ENCODE measurements at regions not wholly inside any gene's neighbourhood (a gene's known extent, or its start where the extent isn't known, plus 50 kb on each side); places are given as distances from the start of the nearest gene placed in this dataset.

DNA sequence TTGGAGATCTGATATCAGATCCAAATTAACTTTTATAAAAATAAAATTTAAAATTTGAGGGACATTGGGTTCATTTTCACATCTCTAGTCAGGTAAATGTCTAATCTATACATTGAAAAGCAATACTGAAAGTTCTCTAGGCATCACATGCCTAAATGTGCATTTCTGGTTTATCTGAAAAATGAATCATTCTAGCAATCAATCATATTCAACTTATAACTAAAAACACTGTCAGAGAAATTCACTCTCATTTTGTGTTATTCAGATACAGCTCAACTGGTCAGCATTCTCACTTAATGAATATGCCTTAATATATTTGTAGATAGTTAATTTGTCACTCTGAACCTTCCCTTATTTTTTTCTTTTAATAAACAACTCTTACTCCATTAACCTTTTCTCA is 243.2 kb downstream of the CASP12 start:
- Mint-ChIP-seq H3K36me3 (peaks cover 9 to 10% of the 10 kb centered on the region in 2 donors), H3K27ac (no peak overlapping the region), H3K9me3 (peaks cover 6 to 13% of the 10 kb centered on the region in 2 donors)
- DNase-seq (ENCODE audit: low spot score in 2 of 2), result no peak
- ATAC-seq, result peak in 1 of 2 donors; percentile 42

DNA sequence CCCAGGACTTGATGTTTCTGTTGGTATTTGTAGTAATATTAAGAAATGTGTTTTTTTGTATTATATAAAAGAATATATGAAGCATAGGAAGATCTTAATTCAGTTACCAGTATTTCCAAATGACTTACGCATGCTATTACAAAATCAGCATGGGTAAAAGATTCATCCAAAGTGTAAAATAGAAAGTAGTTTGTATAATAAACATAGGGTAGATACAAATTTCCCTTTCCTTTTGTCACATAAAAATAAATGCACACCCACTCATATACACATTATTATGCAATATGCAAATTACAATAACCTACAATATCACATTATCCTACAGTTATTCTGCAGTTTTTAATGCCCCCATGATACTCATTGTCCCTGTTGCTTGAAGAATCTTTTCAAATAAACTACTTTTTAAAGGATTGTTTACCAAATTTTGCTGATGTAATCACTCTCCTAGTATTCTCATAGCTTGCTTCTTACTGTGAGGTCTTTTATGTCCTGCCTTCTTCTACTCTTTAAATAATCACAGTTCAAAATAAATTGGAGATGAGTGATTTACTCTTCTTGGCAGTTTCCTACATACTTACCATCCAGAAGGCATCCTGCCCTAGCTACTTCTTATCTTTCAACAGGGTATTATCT is 244.0 kb downstream of the CASP12 start:
- no peak for ATAC-seq
- no peak for DNase-seq (ENCODE audit: low spot score in 2 of 2)
- H3K9me3 Mint-ChIP-seq, result peaks cover 6 to 12% of the 10 kb centered on the region in 2 donors
- no peak overlapping the region for H3K27ac Mint-ChIP-seq
- peaks cover 11 to 15% of the 10 kb centered on the region in 2 donors for H3K36me3 Mint-ChIP-seq

DNA sequence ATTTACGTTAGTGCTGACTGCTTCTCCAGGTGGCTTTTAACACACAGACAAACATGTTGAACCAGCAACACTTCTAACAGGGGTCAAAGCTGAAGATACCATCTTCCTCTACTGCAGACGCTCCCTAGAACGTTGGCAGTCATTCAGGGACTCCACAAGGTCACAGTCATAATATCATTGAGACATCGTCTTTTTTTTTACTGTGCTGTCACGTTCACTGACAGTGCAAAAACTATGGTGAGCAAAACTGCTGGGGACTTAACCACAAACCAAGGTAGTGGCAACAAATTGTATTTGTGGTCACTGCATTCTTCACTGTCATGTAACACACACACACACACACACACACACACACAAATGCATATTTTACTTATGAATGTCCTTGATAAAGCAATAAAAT is 244.9 kb downstream of the CASP12 start:
- H3K9me3 Mint-ChIP-seq, result peaks cover 6 to 8% of the 10 kb centered on the region in 2 donors
- no peak overlapping the region for H3K27ac Mint-ChIP-seq
- ATAC-seq, result peak; percentile 36 to 51
- no peak for DNase-seq (ENCODE audit: low spot score in 2 of 2)
- H3K36me3 Mint-ChIP-seq, result peaks cover 11 to 15% of the 10 kb centered on the region in 2 donors

DNA sequence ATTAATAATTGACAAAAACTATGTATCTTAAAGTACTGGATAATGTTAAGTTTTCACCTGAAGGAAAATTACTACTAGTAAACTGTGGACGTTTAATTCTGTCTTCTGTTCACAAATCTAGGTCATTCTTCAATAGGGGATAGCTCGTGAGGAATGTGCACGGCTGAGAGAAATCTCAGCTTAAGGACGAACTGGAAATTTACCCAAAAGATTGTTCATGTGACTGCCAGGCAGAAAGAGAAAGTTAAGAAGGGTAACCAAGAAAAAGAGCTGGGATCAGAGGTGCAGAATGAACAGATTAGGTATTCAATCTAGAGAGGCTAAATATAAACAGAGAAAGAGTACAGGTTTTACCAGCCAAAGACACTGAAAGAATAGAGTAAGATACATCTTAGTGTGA is 245.3 kb downstream of the CASP12 start:
- H3K9me3 Mint-ChIP-seq, result peaks cover 6 to 8% of the 10 kb centered on the region in 2 donors
- no peak for ATAC-seq

DNA sequence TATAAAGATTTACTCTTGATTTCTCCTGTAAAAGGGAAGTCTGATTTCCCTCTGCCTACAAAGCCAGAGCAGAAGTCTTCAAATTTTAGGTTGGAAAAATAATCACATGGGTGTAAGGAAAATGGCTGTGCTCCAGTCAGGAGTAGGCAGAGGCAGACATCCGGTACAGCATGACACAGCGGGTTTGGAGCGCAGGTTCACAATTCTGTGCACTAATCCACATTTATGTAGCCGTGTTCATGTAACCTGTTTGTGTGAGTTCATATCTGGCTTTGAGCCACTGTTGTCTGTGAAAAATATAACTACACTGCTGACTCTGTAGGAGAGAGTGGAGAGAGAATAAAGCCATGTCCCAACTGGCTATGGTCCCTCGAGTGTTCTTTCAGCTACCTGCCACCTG is 248.0 kb downstream of the CASP12 start:
- H3K36me3 Mint-ChIP-seq, result peaks cover 11 to 15% of the 10 kb centered on the region in 2 donors
- H3K27ac Mint-ChIP-seq, result no peak overlapping the region
- no peak for ATAC-seq
- DNase-seq (ENCODE audit: low spot score in 2 of 2), result no peak
- H3K9me3 Mint-ChIP-seq, result peaks cover 6 to 8% of the 10 kb centered on the region in 2 donors

More for the DNA sequence above, 245.3 kb downstream of the CASP12 start:
- Mint-ChIP-seq H3K27ac (no peak overlapping the region), H3K36me3 (peaks cover 11 to 15% of the 10 kb centered on the region in 2 donors)
- DNase-seq (ENCODE audit: low spot score in 2 of 2), result no peak

DNA sequence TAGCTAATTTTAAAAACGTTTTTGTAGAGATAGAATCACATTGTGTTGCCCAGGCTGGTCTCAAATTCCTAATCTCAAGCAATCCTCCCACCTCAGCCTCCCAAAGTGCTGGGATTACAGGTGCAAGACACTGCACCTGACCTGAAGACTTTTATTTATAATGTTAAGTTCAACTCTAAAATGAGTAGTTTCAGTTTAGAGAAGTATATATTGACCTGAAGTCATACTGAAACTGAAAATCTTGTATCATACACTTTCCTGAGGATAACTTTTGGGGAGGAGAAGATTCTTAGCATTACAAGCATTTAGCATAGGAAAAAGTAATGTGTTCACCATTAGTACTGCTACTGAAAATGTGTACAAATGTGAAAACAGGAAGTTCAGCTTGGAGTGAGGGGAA is 249.3 kb downstream of the CASP12 start:
- H3K9me3 Mint-ChIP-seq, result peaks cover 6 to 8% of the 10 kb centered on the region in 2 donors
- peaks cover 11 to 15% of the 10 kb centered on the region in 2 donors for H3K36me3 Mint-ChIP-seq
- DNase-seq (ENCODE audit: low spot score in 2 of 2) (no peak), ATAC-seq (peak in 1 of 2 donors; percentile 63)
- H3K27ac Mint-ChIP-seq, result no peak overlapping the region

DNA sequence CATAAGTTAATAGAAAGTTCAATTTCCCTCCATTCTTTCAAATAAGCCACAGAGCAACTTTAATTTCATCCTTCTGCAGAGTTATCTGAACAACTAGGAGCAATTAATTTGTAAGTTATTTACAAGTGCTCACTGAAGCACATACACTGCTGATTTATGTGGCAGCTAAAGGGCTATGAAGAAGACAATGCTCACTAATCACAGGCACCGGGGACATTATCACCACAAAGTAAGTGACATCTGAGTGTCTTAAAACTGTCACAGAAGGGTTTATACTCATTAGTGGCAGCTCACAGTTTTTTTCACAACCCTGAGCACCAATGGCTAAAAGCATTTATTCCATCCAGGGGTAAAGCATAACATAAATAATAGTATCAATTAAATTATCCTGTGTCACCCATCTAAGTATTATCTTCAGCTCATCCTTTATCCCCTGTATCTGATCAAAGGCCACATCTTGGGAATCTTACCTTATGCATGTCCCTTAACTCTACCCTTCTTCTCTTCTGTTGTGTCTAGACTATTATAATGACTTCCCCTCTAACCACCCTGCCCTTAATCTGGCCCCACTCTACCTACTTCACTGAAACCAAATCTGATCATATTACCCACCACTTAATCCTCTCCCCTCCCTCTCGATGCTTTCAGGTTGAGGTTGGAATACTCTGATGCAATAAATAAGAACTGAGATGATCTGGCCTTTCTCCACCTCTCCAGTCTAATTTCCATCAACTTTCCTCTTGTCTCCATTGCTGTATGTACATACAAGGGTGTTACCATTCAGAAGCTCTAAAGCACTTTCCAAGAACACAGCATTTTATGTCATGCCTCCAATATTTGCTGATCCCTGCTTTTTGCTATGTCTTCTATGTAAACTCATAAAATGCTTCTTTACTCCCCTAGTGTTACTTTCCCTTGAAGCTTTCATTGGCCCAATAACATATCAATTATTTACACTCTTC is 252.7 kb downstream of the CASP12 start:
- Mint-ChIP-seq H3K27ac (no peak overlapping the region), H3K9me3 (peaks cover 6 to 8% of the 10 kb centered on the region in 2 donors), H3K36me3 (peaks cover 7 to 10% of the 10 kb centered on the region in 2 donors)
- DNase-seq (ENCODE audit: low spot score in 2 of 2) (no peak), ATAC-seq (no peak)

DNA sequence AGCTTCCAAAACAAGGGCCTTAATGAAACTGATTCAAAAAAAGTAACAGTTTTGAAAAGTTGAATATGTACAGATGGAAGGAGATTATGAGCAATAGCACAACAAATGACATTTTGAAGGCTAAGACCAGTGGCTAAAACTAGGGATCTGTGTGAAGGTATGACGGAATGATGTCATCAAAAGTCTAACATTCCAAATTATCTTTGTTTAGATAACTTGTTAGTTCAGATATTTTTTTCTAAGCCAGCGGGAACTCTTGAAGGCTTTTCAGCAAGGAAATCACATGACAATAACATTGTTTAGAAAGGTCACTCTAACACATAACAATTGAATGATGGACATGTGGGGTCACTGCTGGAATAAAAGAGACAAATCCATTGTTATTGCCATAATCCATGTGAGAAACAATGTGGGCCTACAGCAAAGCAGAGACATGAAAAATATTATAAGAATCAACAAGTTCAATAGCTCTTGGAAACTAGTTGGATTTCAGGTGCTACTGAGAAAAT is 260.5 kb downstream of the CASP12 start:
- no peaks in the 10 kb centered on the region for H3K36me3 Mint-ChIP-seq
- no peak overlapping the region for H3K27ac Mint-ChIP-seq
- no peak for DNase-seq (ENCODE audit: low spot score in 2 of 2)
- no peak for ATAC-seq
- peaks cover 0 to 10% of the 10 kb centered on the region in 2 donors for H3K9me3 Mint-ChIP-seq

DNA sequence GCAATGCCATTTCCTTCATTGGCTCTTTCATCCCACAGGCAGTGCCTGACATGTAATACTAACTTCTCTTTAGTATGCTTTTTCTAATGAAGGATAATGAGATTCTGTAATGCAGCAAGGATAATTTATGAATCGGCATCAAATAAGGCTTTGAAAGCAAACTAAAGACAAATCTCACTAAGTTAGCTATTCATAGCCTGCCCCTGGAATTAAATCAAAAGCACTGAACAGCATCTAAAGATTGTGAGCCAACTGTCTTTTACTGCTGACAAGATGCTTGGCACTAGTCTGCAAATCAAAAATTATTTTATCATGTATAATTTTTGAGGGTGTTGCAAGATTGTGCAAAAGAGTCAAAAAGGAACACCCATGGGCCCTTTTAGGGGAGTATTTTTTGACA is 265.0 kb downstream of the CASP12 start:
- Mint-ChIP-seq H3K36me3 (no peaks in the 10 kb centered on the region), H3K9me3 (peaks cover 0 to 16% of the 10 kb centered on the region in 2 donors), H3K27ac (no peak overlapping the region)
- no peak for ATAC-seq
- DNase-seq (ENCODE audit: low spot score in 2 of 2), result no peak

DNA sequence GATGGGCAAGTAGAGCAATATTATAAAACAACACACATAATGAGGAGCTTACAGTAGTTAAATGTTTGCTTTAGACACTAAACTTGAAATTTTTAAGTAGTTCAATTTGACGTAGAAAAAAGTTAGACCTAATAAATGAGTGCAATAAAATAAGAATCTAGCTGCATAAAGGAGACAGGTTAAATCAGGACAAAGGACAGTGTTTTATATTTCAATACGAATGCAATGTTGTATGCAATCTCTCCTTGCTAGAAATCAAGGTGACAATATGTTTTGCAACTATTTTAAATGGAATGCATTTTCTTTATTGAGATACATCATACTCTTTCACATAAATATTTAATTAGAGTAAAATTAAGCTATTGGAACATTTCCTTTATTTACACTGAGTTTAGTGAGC is 267.9 kb downstream of the CASP12 start:
- no peaks in the 10 kb centered on the region for H3K36me3 Mint-ChIP-seq
- DNase-seq (ENCODE audit: low spot score in 2 of 2), result no peak
- ATAC-seq, result no peak
- no peak overlapping the region for H3K27ac Mint-ChIP-seq
- H3K9me3 Mint-ChIP-seq, result peaks cover 0 to 16% of the 10 kb centered on the region in 2 donors

DNA sequence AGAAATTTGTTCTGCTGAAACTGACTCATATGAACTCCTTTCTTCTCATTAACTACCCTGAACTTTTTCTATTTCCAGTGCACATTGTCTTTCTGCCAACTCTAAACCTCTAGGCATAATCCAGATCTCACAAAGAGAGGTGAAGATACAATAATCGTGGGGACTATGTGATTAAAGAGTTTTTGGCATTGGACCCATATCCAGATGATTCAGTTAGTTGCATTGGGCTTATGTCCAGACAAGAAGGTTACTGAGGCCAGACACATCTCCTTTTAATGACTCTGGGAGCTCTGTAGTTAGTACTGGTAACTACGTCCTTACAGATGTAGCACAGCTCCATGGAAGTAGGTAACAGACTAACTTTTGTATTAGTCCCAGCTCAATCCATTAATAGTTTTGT is 273.0 kb downstream of the CASP12 start:
- H3K27ac Mint-ChIP-seq, result no peak overlapping the region
- no peaks in the 10 kb centered on the region for H3K36me3 Mint-ChIP-seq
- DNase-seq (ENCODE audit: low spot score in 2 of 2) (no peak), ATAC-seq (no peak)
- peaks cover 3 to 12% of the 10 kb centered on the region in 2 donors for H3K9me3 Mint-ChIP-seq

DNA sequence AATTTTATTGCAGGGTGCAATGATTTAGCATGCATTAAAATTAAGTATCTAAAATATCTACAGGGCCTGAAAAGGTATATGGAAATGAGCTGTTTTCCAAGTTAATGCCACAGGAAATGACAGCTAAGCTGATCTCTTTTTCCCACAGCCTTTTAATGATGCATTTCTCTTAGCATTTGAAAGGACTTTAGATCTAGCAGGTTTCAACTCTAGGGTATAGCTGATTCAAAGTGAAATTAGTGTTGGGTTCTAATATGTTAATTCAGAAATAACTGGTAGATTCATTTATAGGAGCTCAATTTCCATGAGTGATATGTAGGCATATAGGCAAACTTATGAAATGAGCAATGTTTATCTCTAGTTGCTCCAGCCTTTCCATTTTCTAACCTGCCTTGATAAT is 274.2 kb downstream of the CASP12 start:
- peaks cover 3 to 9% of the 10 kb centered on the region in 2 donors for H3K9me3 Mint-ChIP-seq
- DNase-seq (ENCODE audit: low spot score in 2 of 2) (no peak), ATAC-seq (peak; percentile 26 to 89)
- no peaks in the 10 kb centered on the region for H3K36me3 Mint-ChIP-seq
- no peak overlapping the region for H3K27ac Mint-ChIP-seq

DNA sequence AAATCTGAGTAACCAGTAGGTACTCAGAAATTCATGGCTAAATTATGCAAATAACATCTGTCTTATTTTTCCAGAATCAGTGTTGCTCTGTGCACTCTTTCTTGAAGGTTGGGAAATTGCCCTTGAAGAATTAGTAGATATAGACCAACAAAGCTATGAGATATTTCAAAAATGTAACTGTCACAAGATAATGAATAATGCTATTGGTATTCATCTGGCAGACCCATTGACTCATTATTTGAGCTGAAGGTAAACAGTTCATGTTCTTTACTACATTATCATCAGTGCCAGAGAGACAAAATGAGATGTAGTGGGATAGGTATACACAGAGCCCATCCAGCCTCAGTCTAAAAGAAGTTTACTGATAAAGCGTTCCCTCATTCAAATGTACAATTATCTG is 274.7 kb downstream of the CASP12 start:
- ATAC-seq (peak in 1 of 2 donors; percentile 81), DNase-seq (ENCODE audit: low spot score in 2 of 2) (no peak)
- peaks cover 3 to 9% of the 10 kb centered on the region in 2 donors for H3K9me3 Mint-ChIP-seq
- H3K27ac Mint-ChIP-seq, result no peak overlapping the region
- H3K36me3 Mint-ChIP-seq, result no peaks in the 10 kb centered on the region

DNA sequence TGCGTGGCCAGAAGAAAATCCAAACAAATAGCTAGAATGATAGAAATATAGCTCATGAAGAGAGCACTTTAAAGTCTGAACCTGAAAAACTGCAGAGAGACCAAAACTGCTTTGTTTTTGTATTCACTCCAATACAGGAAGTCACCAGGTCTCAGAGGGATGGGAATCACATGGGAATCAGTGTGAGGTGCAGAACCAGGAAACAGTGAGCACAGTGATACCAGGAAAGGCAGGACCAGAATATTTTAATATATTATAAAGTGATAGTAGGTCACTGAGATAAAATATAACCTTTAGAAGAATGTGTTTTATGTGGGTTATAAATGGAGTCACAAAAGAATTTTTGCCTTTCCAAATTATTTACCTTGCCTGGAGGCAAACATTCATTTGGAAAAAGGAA is 277.3 kb downstream of the CASP12 start:
- DNase-seq (ENCODE audit: low spot score in 2 of 2) (no peak), ATAC-seq (no peak)
- peaks cover 5 to 15% of the 10 kb centered on the region in 2 donors for H3K36me3 Mint-ChIP-seq
- peaks cover 3 to 23% of the 10 kb centered on the region in 2 donors for H3K9me3 Mint-ChIP-seq
- H3K27ac Mint-ChIP-seq, result no peak overlapping the region

DNA sequence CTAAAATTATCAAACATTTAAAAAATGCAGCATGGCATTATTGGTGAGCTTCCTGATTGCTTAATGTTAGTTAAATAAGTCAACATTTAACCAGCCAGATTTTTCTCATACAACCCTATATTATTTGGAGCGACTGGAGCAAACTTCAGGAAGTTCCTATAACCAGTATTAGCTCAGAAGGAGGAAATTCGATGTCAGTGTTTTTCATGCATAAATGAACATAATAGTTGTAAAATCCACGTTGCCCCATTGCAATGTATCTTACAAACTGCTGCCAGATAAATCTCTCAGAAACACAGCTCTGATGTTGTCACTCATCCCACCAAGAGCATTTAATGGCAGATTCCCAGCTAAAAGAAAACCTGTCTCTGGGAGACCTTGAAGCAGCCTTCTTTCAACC is 278.5 kb downstream of the CASP12 start:
- DNase-seq (ENCODE audit: low spot score in 2 of 2), result no peak
- H3K27ac Mint-ChIP-seq, result no peak overlapping the region
- ATAC-seq, result no peak
- H3K36me3 Mint-ChIP-seq, result peaks cover 5 to 15% of the 10 kb centered on the region in 2 donors
- peaks cover 3 to 23% of the 10 kb centered on the region in 2 donors for H3K9me3 Mint-ChIP-seq

DNA sequence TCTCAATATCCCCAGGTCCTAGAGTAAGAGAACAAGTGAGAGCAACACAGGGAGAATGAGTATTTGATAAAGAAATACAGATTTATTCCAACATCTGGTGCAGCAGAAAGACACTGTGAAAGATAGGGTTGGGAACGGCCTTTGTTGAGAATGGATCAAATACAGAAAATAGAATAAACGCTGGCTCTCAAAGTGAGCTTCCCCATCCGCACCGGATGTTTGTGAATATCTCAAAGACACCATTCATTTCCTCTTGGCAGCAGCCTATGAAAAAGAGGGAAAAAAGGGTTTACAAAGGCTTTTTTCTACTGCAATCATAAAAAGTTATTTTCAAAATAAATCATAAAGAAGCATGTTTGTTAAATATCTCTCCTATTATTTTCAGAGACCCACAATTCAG is 279.3 kb downstream of the CASP12 start:
- H3K9me3 Mint-ChIP-seq, result peaks cover 3 to 23% of the 10 kb centered on the region in 2 donors

DNA sequence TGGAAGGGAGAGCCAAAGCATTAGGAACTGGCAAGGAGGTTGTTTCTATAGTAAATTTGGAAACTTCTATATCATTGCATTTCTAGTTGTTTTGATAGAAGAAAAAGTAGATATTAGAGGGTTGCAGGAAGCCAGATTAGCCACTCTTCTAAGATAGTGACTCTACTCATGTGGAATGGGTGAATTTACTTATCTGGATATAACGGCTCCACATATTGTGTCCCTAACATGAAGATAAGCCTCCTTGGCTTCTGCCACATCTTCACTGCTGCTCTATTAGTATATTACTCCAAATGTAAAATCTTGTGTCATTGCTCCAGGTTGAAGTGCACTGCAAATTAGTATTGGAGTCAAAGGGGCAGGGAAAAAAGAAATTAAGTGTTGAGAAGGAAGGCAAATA is 283.3 kb downstream of the CASP12 start:
- no peak for ATAC-seq
- no peak overlapping the region for H3K27ac Mint-ChIP-seq
- DNase-seq (ENCODE audit: low spot score in 2 of 2), result no peak
- peaks cover 0 to 14% of the 10 kb centered on the region in 2 donors for H3K9me3 Mint-ChIP-seq
- H3K36me3 Mint-ChIP-seq, result peaks cover 5 to 15% of the 10 kb centered on the region in 2 donors

More for the DNA sequence above, 279.3 kb downstream of the CASP12 start:
- H3K36me3 Mint-ChIP-seq, result peaks cover 5 to 15% of the 10 kb centered on the region in 2 donors
- H3K27ac Mint-ChIP-seq, result no peak overlapping the region
- no peak for ATAC-seq
- no peak for DNase-seq (ENCODE audit: low spot score in 2 of 2)
